SK-N-SH treated with all-trans-retinoic acid at 6 μM for 48 hours (cell line): ENCODE measurements at regions not wholly inside any gene's neighbourhood (a gene's known extent, or its start where the extent isn't known, plus 50 kb on each side); places are given as distances from the start of the nearest gene placed in this dataset.

ENCODE experiments used
- ATAC-seq: fragments of 200-7000 bp; cut with Tn5 transposase; 3 replicates; pipeline ENCODE4 v1.9.1; 2020; ENCODE audit warnings: mild to moderate bottlenecking, moderate library complexity
- BACH2 ChIP-seq: fragments of 250-450 bp; sonication (Bioruptor Pico); IDR thresholded peaks from 2 replicates; pipeline ENCODE4 v1.9.0; 2021; ENCODE audit warnings: mild to moderate bottlenecking, borderline replicate concordance
- CSDC2 ChIP-seq: fragments of 250-450 bp; sonication (Bioruptor Pico); IDR thresholded peaks from 2 replicates; pipeline ENCODE4 v1.5.0; 2020; ENCODE audit warnings: mild to moderate bottlenecking, moderate library complexity
- CSRNP3 ChIP-seq: fragments of 250-450 bp; sonication (Bioruptor Pico); IDR thresholded peaks from 2 replicates; pipeline ENCODE4 v1.5.1; 2021; ENCODE audit warnings: mild to moderate bottlenecking, moderate library complexity
- GLIS3 ChIP-seq: fragments of 250-450 bp; sonication (Bioruptor Pico); IDR thresholded peaks from 2 replicates; pipeline ENCODE4 v1.5.0; 2020; ENCODE audit warnings: mild to moderate bottlenecking, moderate library complexity
- ISL1 ChIP-seq: fragments of 250-450 bp; sonication (Bioruptor Pico); IDR thresholded peaks from 2 replicates; pipeline ENCODE4 v2.1.2; 2022; ENCODE audit warnings: mild to moderate bottlenecking, moderate library complexity
- OSR1 ChIP-seq: fragments of 250-450 bp; sonication (Bioruptor Pico); IDR thresholded peaks from 2 replicates; pipeline ENCODE4 v1.8.0; 2022; ENCODE audit warnings: moderate library complexity, mild to moderate bottlenecking, inconsistent platforms
- POU6F1 ChIP-seq: fragments of 250-450 bp; sonication (Bioruptor Pico); IDR thresholded peaks from 2 replicates; pipeline ENCODE4 v1.8.0; 2021; ENCODE audit warnings: low read depth, mild to moderate bottlenecking, moderate library complexity, borderline replicate concordance
- PPARA ChIP-seq: fragments of 250-450 bp; sonication (Bioruptor Pico); IDR thresholded peaks from 2 replicates; pipeline ENCODE4 v1.5.0; 2020; ENCODE audit warnings: mild to moderate bottlenecking, borderline replicate concordance
- RARB ChIP-seq: fragments of 250-450 bp; sonication (Bioruptor Pico); IDR thresholded peaks from 2 replicates; pipeline ENCODE4 v1.8.0; 2021; ENCODE audit warnings: mild to moderate bottlenecking, moderate library complexity
- SNAI2 ChIP-seq: fragments of 250-450 bp; sonication (Bioruptor Pico); IDR thresholded peaks from 2 replicates; pipeline ENCODE4 v1.5.0; 2020; ENCODE audit warnings: mild to moderate bottlenecking, moderate library complexity
- TOX ChIP-seq: fragments of 250-450 bp; sonication (Bioruptor Pico); IDR thresholded peaks from 2 replicates; pipeline ENCODE4 v1.8.0; 2021; ENCODE audit warnings: mild to moderate bottlenecking, moderate library complexity, borderline replicate concordance
- ZC3H10 ChIP-seq: fragments of 250-450 bp; sonication (Bioruptor Pico); IDR thresholded peaks from 2 replicates; pipeline ENCODE4 v1.5.1; 2021; ENCODE audit warnings: mild to moderate bottlenecking, moderate library complexity
- ZFP3 ChIP-seq: fragments of 250-450 bp; sonication (Bioruptor Pico); IDR thresholded peaks from 2 replicates; pipeline ENCODE4 v1.5.0; 2020; ENCODE audit warnings: mild to moderate bottlenecking, moderate library complexity
- ZFP30 ChIP-seq: fragments of 450-650 bp; formaldehyde crosslinking; IDR thresholded peaks from 2 replicates; pipeline ENCODE4 v1.5.0; 2022; ENCODE audit warnings: mild to moderate bottlenecking, moderate library complexity
- ZNF565 ChIP-seq: fragments of 450-650 bp; formaldehyde crosslinking; conservative IDR thresholded peaks from 2 replicates; pipeline ENCODE4 v1.5.0; 2020; ENCODE audit warnings: low read depth, mild to moderate bottlenecking, moderate library complexity
- ZNF70 ChIP-seq: fragments of 450-650 bp; formaldehyde crosslinking; IDR thresholded peaks from 2 replicates; pipeline ENCODE4 v1.5.0; 2020; ENCODE audit warnings: mild to moderate bottlenecking, moderate library complexity
- ZNF8 ChIP-seq: fragments of 450-650 bp; formaldehyde crosslinking; IDR thresholded peaks from 2 replicates; pipeline ENCODE4 v1.5.0; 2020; ENCODE audit warnings: mild to moderate bottlenecking, moderate library complexity
- TF ChIP-seq, protein P1 (sequence below): fragments of 250-450 bp; sonication (Bioruptor Pico); IDR thresholded peaks from 2 replicates; pipeline ENCODE4 v1.5.1; 2020; ENCODE audit warnings: low read depth, mild to moderate bottlenecking, moderate library complexity
- TF ChIP-seq, protein P2 (sequence below): fragments of 250-450 bp; sonication (Bioruptor Pico); IDR thresholded peaks from 2 replicates; pipeline ENCODE4 v1.5.0; 2020; ENCODE audit warnings: mild to moderate bottlenecking, moderate library complexity

- ATAC-seq: no peak
- no peak for TF ChIP-seq ZC3H10
- no peak for TF ChIP-seq PPARA (CRISPR knock-in tag)
- no peak for TF ChIP-seq GLIS3 (CRISPR knock-in tag)
- TF ChIP-seq ZFP3 (CRISPR knock-in tag): no peak
- no peak for TF ChIP-seq ISL1 (CRISPR knock-in tag)
- no peak for TF ChIP-seq CSRNP3
- no peak for TF ChIP-seq RARB (CRISPR knock-in tag)
- TF ChIP-seq TOX (CRISPR knock-in tag): no peak
- TF ChIP-seq, protein P1, sequence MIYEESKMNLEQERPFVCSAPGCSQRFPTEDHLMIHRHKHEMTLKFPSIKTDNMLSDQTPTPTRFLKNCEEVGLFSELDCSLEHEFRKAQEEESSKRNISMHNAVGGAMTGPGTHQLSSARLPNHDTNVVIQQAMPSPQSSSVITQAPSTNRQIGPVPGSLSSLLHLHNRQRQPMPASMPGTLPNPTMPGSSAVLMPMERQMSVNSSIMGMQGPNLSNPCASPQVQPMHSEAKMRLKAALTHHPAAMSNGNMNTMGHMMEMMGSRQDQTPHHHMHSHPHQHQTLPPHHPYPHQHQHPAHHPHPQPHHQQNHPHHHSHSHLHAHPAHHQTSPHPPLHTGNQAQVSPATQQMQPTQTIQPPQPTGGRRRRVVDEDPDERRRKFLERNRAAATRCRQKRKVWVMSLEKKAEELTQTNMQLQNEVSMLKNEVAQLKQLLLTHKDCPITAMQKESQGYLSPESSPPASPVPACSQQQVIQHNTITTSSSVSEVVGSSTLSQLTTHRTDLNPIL (CRISPR knock-in tag): no peak
These were observed 861.1 kb upstream of the ADAMTS5 start for GRCh38 chr21:27827972-27828371.

DNA sequence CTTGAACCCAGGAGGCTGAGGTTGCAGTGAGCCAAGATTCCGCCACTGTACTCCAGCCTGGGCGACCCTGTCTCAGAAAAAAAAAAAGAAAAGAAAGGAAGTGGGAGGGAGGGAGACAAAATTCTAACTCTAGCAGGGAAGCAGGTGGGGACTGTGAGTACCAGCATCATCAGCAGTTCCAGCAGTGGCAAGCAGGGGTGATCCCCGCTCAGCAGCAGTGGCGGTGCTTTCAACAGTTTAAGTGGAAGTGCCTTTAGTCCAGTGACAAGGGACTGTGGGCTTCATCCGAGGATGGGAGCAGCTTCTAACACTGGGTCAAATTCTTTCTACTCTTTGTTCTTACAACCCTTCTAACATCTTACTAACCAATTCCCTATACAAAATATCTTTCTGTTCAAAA lies 858.1 kb upstream of the ADAMTS5 start:
- TF ChIP-seq RARB (CRISPR knock-in tag): no peak
- ATAC-seq: no peak

GRCh38 chr21:27823652-27824201 lies 856.8 kb upstream of the ADAMTS5 start:
- no peak for ATAC-seq
- TF ChIP-seq ZC3H10 (no peak), ZNF70 (CRISPR knock-in tag) (no peak), CSDC2 (CRISPR knock-in tag) (no peak), ZNF565 (CRISPR knock-in tag) (no peak), PPARA (CRISPR knock-in tag) (no peak), SNAI2 (CRISPR knock-in tag) (no peak), POU6F1 (CRISPR knock-in tag) (no peak), ZNF8 (CRISPR knock-in tag) (no peak), BACH2 (CRISPR knock-in tag) (no peak), OSR1 (CRISPR knock-in tag) (no peak)

- TF ChIP-seq CSDC2 (CRISPR knock-in tag): no peak
- TF ChIP-seq GLIS3 (CRISPR knock-in tag): no peak
- no peak for TF ChIP-seq ISL1 (CRISPR knock-in tag)
- no peak for TF ChIP-seq ZNF70 (CRISPR knock-in tag)
- no peak for TF ChIP-seq OSR1 (CRISPR knock-in tag)
- no peak for TF ChIP-seq TOX (CRISPR knock-in tag)
- TF ChIP-seq ZNF565 (CRISPR knock-in tag): no peak
- no peak for ATAC-seq
These were observed 853.5 kb upstream of the ADAMTS5 start for GRCh38 chr21:27820342-27820741.

GRCh38 chr21:27819299-27819698 lies 852.4 kb upstream of the ADAMTS5 start:
- TF ChIP-seq, protein P1 (CRISPR knock-in tag): no peak
- TF ChIP-seq ISL1 (CRISPR knock-in tag): no peak
- TF ChIP-seq ZNF70 (CRISPR knock-in tag): no peak
- no peak for TF ChIP-seq SNAI2 (CRISPR knock-in tag)
- no peak for TF ChIP-seq ZFP30 (CRISPR knock-in tag)
- TF ChIP-seq, protein P2, sequence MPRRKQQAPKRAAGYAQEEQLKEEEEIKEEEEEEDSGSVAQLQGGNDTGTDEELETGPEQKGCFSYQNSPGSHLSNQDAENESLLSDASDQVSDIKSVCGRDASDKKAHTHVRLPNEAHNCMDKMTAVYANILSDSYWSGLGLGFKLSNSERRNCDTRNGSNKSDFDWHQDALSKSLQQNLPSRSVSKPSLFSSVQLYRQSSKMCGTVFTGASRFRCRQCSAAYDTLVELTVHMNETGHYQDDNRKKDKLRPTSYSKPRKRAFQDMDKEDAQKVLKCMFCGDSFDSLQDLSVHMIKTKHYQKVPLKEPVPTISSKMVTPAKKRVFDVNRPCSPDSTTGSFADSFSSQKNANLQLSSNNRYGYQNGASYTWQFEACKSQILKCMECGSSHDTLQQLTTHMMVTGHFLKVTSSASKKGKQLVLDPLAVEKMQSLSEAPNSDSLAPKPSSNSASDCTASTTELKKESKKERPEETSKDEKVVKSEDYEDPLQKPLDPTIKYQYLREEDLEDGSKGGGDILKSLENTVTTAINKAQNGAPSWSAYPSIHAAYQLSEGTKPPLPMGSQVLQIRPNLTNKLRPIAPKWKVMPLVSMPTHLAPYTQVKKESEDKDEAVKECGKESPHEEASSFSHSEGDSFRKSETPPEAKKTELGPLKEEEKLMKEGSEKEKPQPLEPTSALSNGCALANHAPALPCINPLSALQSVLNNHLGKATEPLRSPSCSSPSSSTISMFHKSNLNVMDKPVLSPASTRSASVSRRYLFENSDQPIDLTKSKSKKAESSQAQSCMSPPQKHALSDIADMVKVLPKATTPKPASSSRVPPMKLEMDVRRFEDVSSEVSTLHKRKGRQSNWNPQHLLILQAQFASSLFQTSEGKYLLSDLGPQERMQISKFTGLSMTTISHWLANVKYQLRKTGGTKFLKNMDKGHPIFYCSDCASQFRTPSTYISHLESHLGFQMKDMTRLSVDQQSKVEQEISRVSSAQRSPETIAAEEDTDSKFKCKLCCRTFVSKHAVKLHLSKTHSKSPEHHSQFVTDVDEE (CRISPR knock-in tag): no peak
- TF ChIP-seq, all 23 proteins: peak for 0
- no peak for ATAC-seq
